Ascending aorta (tissue), 2 donors: ENCODE measurements at regions not wholly inside any gene's neighbourhood (a gene's known extent, or its start where the extent isn't known, plus 50 kb on each side); places are given as distances from the start of the nearest gene placed in this dataset.

Experiments used
- DNase-seq, 2 donors: peaks; one replicate each; pipeline ENCODE4 v3.0.0-alpha.2; 2019; ENCODE audit warnings: low spot score in 2 of 2
- H3K27ac ChIP-seq, 2 donors: fragments of 200-600 bp; sonication (generic); one replicate each; pipeline ENCODE4 v1.5.1; 2016 to 2017; ENCODE audit warnings: mild to moderate bottlenecking in 1 of 2
- H3K27me3 ChIP-seq: fragments of 200-600 bp; sonication (generic); one replicate; pipeline ENCODE4 v1.5.1; 2017
- H3K36me3 ChIP-seq, 2 donors: fragments of 200-600 bp; sonication (generic); one replicate each; pipeline ENCODE4 v1.5.1; 2016
- H3K4me1 ChIP-seq, 2 donors: fragments of 200-600 bp; sonication (generic); one replicate each; pipeline ENCODE4 v1.5.1; 2016 to 2017; ENCODE audit warnings: mild to moderate bottlenecking in 1 of 2
- H3K4me3 ChIP-seq, 2 donors: fragments of 200-600 bp; sonication (generic); one replicate each; pipeline ENCODE4 v1.5.1; 2016 to 2017; ENCODE audit warnings: mild to moderate bottlenecking in 1 of 2
- H3K9me3 ChIP-seq, 2 donors: fragments of 200-600 bp; sonication (generic); one replicate each; pipeline ENCODE4 v1.5.1; 2016
- CTCF ChIP-seq, 3 experiments: fragments of 200-600 bp in 2 of 3; fragments of 450-650 bp in 1 of 3; sonication (generic) in 2 of 3; IDR thresholded peaks; one replicate each; pipeline ENCODE4 v1.5.1; 2016 to 2019; ENCODE audit warnings: antibody characterized with exemption in 3 of 3, mild to moderate bottlenecking in 1 of 3, moderate library complexity in 1 of 3
- intact Hi-C: fragments of 100-400 bp; cut with DNase I; formaldehyde crosslinking; loops from one replicate; pipeline ENCODE4 v1.15.1; 2023

- Histone ChIP-seq H3K4me1 (no peaks in the 10 kb centered on the region), H3K27ac (no peak overlapping the region), H3K4me3 (no peak overlapping the region), H3K36me3 (no peaks in the 10 kb centered on the region), H3K9me3 (no peaks in the 10 kb centered on the region), H3K27me3 (no peaks in the 10 kb centered on the region)
- intact Hi-C loops, result no loop called here
- DNase-seq, result no peak
- TF ChIP-seq CTCF (IDR thresholded peaks at IDR 0.05), result no peak
These were observed 1211.7 kb upstream of the ACVR2A start for GRCh38 chr2:146633159-146633558.

GRCh38 chr2:146632707-146633106 lies 1212.1 kb upstream of the ACVR2A start:
- H3K27me3 ChIP-seq, result no peaks in the 10 kb centered on the region
- H3K36me3 ChIP-seq, result no peaks in the 10 kb centered on the region
- DNase-seq, result no peak
- H3K4me1 ChIP-seq, result no peaks in the 10 kb centered on the region
- no peaks in the 10 kb centered on the region for H3K9me3 ChIP-seq
- TF ChIP-seq CTCF (IDR thresholded peaks at IDR 0.05), result no peak
- no peak overlapping the region for H3K4me3 ChIP-seq
- H3K27ac ChIP-seq, result no peak overlapping the region
- intact Hi-C loops, result no loop called here

- no peak for DNase-seq
- no peaks in the 10 kb centered on the region for H3K9me3 ChIP-seq
- no peak overlapping the region for H3K4me3 ChIP-seq
- no peaks in the 10 kb centered on the region for H3K27me3 ChIP-seq
- intact Hi-C loops, result no loop called here
- no peak overlapping the region for H3K27ac ChIP-seq
- TF ChIP-seq CTCF (IDR thresholded peaks at IDR 0.05), result no peak
- no peaks in the 10 kb centered on the region for H3K36me3 ChIP-seq
- no peaks in the 10 kb centered on the region for H3K4me1 ChIP-seq
These were observed 1220.2 kb upstream of the ACVR2A start for GRCh38 chr2:146624430-146625160.

- DNase-seq, result no peak
- H3K4me1 ChIP-seq, result no peaks in the 10 kb centered on the region
- H3K36me3 ChIP-seq, result no peaks in the 10 kb centered on the region
- no peaks in the 10 kb centered on the region for H3K9me3 ChIP-seq
- TF ChIP-seq CTCF (IDR thresholded peaks at IDR 0.05), result no peak
- no peaks in the 10 kb centered on the region for H3K27me3 ChIP-seq
- no peak overlapping the region for H3K4me3 ChIP-seq
- H3K27ac ChIP-seq, result no peak overlapping the region
- intact Hi-C loops, result no loop called here
These were observed 1221.1 kb upstream of the ACVR2A start for GRCh38 chr2:146623771-146624170.

GRCh38 chr2:146621656-146622055 lies 1223.2 kb upstream of the ACVR2A start:
- Histone ChIP-seq H3K4me3 (no peak overlapping the region), H3K27me3 (no peaks in the 10 kb centered on the region), H3K4me1 (no peaks in the 10 kb centered on the region), H3K9me3 (no peaks in the 10 kb centered on the region), H3K36me3 (no peaks in the 10 kb centered on the region), H3K27ac (no peak overlapping the region)
- TF ChIP-seq CTCF (IDR thresholded peaks at IDR 0.05), result no peak
- intact Hi-C loops, result no loop called here
- no peak for DNase-seq

GRCh38 chr2:146615778-146616177 lies 1229.1 kb upstream of the ACVR2A start:
- H3K27me3 ChIP-seq, result no peaks in the 10 kb centered on the region
- no peak overlapping the region for H3K27ac ChIP-seq
- TF ChIP-seq CTCF (IDR thresholded peaks at IDR 0.05), result no peak

More at GRCh38 chr2:146615778-146616177, 1229.1 kb upstream of the ACVR2A start:
- no peaks in the 10 kb centered on the region for H3K4me1 ChIP-seq
- intact Hi-C loops, result no loop called here
- H3K36me3 ChIP-seq, result no peaks in the 10 kb centered on the region
- peaks cover 0 to 4% of the 10 kb centered on the region in 2 donors for H3K9me3 ChIP-seq
- no peak for DNase-seq
- no peak overlapping the region for H3K4me3 ChIP-seq
